Fibroblast of lung (primary cell): ENCODE measurements at regions not wholly inside any gene's neighbourhood (a gene's known extent, or its start where the extent isn't known, plus 50 kb on each side); places are given as distances from the start of the nearest gene placed in this dataset.
A peak's percentile ranks its signal among the peaks of the same experiment; 100 is the strongest.

Experiments used
- DNase-seq, 2 donors: peaks; one replicate each; pipeline versions ENCODE4 v3.0.0 to v3.0.0-alpha.2; 2010; ENCODE audit warnings: low read depth in 2 of 2
- H2AFZ ChIP-seq: 2 replicates; pipeline ENCODE4 v1.5.1; 2012; ENCODE audit warnings: low read length, control low read depth, inconsistent platforms
- H3K27ac ChIP-seq: 2 replicates; pipeline ENCODE4 v1.5.1; 2011; ENCODE audit warnings: low read length, control low read depth; ENCODE audit not compliant: insufficient read depth
- H3K27me3 ChIP-seq: 2 replicates; pipeline ENCODE4 v1.5.1; 2011; ENCODE audit warnings: mild to moderate bottlenecking, low read length; ENCODE audit not compliant: control insufficient read depth, insufficient read depth
- H3K36me3 ChIP-seq: 2 replicates; pipeline ENCODE4 v1.5.1; 2011; ENCODE audit warnings: low read length; ENCODE audit not compliant: control insufficient read depth, insufficient read depth
- H3K4me1 ChIP-seq: 2 replicates; pipeline ENCODE4 v1.5.1; 2011; ENCODE audit warnings: low read length; ENCODE audit not compliant: control insufficient read depth, insufficient read depth; ENCODE audit errors: extremely low read depth
- H3K4me2 ChIP-seq: 2 replicates; pipeline ENCODE4 v1.5.1; 2011; ENCODE audit warnings: low read length, control low read depth; ENCODE audit not compliant: insufficient read depth; ENCODE audit errors: extremely low read depth
- H3K4me3 ChIP-seq, 4 experiments: fragments of 200-600 bp in 1 of 4; sonication (generic) in 1 of 4; replicated peaks in 1 of 4; 2 replicates each; pipeline ENCODE4 v1.5.1; 2011 to 2016; ENCODE audit warnings: low read length in 4 of 4, low read depth in 3 of 4, mild to moderate bottlenecking in 3 of 4, control low read depth in 2 of 4, inconsistent platforms in 1 of 4, mixed read lengths in 1 of 4; ENCODE audit not compliant: insufficient read depth in 1 of 4; ENCODE audit errors: control extremely low read depth in 1 of 4
- H3K79me2 ChIP-seq: 2 replicates; pipeline ENCODE4 v1.5.1; 2012; ENCODE audit warnings: mild to moderate bottlenecking, low read length, inconsistent platforms; ENCODE audit not compliant: control insufficient read depth, insufficient read depth
- H3K9ac ChIP-seq: 2 replicates; pipeline ENCODE4 v1.5.1; 2011; ENCODE audit warnings: mild to moderate bottlenecking, low read length, control low read depth; ENCODE audit not compliant: insufficient read depth
- H3K9me3 ChIP-seq: 2 replicates; pipeline ENCODE4 v1.5.1; 2012; ENCODE audit warnings: low read depth, low read length; ENCODE audit not compliant: control insufficient read depth, insufficient read depth
- H4K20me1 ChIP-seq: 2 replicates; pipeline ENCODE4 v1.5.1; 2011; ENCODE audit warnings: low read length; ENCODE audit not compliant: control insufficient read depth, insufficient read depth; ENCODE audit errors: extremely low read depth
- CTCF ChIP-seq, 2 donors: IDR thresholded peaks in 1 of 2; conservative IDR thresholded peaks in 1 of 2; 1 replicate in 1 of 2; 2 replicates in 1 of 2; pipeline ENCODE4 v1.5.1; 2011 to 2012; ENCODE audit warnings: low read length in 2 of 2, control low read depth in 1 of 2, inconsistent platforms in 1 of 2, low read depth in 1 of 2, mild to moderate bottlenecking in 1 of 2
- EZH2 ChIP-seq: IDR thresholded peaks from 2 replicates; pipeline ENCODE4 v1.5.1; 2012; ENCODE audit warnings: low read length, control low read depth, mild to moderate bottlenecking; ENCODE audit errors: missing control alignments

DNA sequence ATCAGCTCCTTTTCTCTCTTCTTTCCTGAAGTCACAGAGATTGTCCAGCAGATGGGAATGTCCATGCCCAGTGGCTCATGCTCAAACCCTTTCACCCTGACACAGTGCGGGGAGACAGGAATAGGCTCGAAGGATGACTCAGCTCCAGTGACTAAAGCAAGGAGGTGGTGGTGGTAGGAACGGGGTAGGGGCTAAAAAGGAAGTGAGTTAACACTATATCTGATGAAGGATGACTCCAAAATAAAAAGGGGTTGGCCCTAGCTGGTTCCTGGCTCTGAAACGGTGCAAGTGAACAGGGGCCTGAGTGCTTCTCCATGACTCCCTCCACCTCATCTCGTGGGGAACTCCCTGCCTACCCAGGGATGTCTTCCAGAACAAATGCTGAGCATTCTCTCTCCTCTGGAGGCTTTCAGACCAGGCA lies 167.4 kb upstream of the LPP start:
- Histone ChIP-seq H3K4me1 (peaks cover 6% of the 10 kb centered on the region), H2AFZ (no peak overlapping the region), H3K36me3 (no peaks in the 10 kb centered on the region), H3K79me2 (no peaks in the 10 kb centered on the region), H3K9ac (no peak overlapping the region), H3K4me3 (no peak overlapping the region), H4K20me1 (no peaks in the 10 kb centered on the region), H3K27ac (no peak overlapping the region), H3K9me3 (no peaks in the 10 kb centered on the region), H3K27me3 (no peaks in the 10 kb centered on the region), H3K4me2 (peak overlapping the region; percentile 21)
- no peak for TF ChIP-seq EZH2
- no peak for TF ChIP-seq CTCF (conservative IDR thresholded peaks at IDR 0.05 in 1 of 2, IDR thresholded peaks at IDR 0.05 in 1 of 2; ENCODE audit: low read depth in 1 of 2, low read length in 2 of 2)
- peak; percentile 75 to 97 for DNase-seq

DNA sequence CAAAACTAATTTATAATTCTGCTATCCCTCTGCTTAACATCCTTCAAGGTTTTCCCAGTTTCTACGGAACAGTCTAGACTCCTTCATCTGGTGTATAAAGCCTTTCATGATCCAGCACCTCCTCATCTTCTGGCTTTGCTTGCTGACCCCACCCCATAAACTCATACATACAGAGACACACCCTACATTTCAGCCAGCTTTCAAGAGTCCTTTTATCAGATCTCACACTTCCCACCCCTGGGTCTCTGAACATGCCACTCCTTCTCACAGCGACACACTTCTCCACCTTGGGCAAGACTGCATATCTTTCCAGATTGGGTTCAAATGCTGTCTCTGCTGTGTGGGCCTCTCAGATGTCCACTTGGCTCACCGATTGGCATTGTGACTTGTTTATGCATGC lies 166.8 kb upstream of the LPP start:
- no peak for TF ChIP-seq CTCF (conservative IDR thresholded peaks at IDR 0.05 in 1 of 2, IDR thresholded peaks at IDR 0.05 in 1 of 2; ENCODE audit: low read depth in 1 of 2, low read length in 2 of 2)
- no peak for TF ChIP-seq EZH2
- Histone ChIP-seq H4K20me1 (no peaks in the 10 kb centered on the region), H3K4me2 (no peak overlapping the region), H3K36me3 (no peaks in the 10 kb centered on the region), H3K4me3 (no peak overlapping the region), H3K9me3 (no peaks in the 10 kb centered on the region), H3K27me3 (no peaks in the 10 kb centered on the region), H2AFZ (no peak overlapping the region), H3K4me1 (peaks cover 6% of the 10 kb centered on the region), H3K27ac (no peak overlapping the region), H3K9ac (no peak overlapping the region), H3K79me2 (no peaks in the 10 kb centered on the region)
- DNase-seq = no peak

DNA sequence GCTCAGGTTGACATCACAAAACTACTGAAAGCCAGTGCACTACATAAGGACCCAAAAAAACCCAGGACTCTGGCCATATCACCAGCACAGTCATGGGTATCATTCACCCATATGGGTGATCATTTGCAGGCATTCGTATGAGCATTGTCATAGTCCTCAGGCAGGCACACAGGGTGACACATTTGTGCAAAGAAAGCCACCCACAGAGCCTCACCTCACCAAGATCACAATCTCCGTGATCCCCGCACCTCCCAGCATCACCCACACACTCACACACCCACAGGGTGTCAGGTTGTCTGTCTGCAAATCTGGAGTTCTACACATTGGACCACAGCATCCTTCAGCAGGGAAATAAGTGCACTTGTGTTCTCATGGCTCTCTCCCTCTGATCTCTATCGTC lies 166.0 kb upstream of the LPP start:
- Histone ChIP-seq H3K9me3 (no peaks in the 10 kb centered on the region), H3K79me2 (no peaks in the 10 kb centered on the region), H4K20me1 (no peaks in the 10 kb centered on the region), H3K9ac (no peak overlapping the region), H2AFZ (no peak overlapping the region), H3K36me3 (no peaks in the 10 kb centered on the region), H3K4me3 (no peak overlapping the region), H3K4me2 (no peak overlapping the region), H3K27me3 (no peaks in the 10 kb centered on the region), H3K27ac (no peak overlapping the region), H3K4me1 (peaks cover 6% of the 10 kb centered on the region)
- DNase-seq = no peak
- no peak for TF ChIP-seq CTCF (conservative IDR thresholded peaks at IDR 0.05 in 1 of 2, IDR thresholded peaks at IDR 0.05 in 1 of 2; ENCODE audit: low read depth in 1 of 2, low read length in 2 of 2)
- TF ChIP-seq EZH2 = no peak
